HG03558 (cell line): ENCODE measurements at regions not wholly inside any gene's neighbourhood (a gene's known extent, or its start where the extent isn't known, plus 50 kb on each side); places are given as distances from the start of the nearest gene placed in this dataset.
"Not testable (repeated sequence)": the region's sequence is repeated elsewhere in the genome, so short reads cannot be mapped to it uniquely, and the experiment has no call there.

Source experiments
- ATAC-seq: cut with Tn5 transposase; IDR thresholded peaks from one replicate; pipeline ENCODE4 v1.9.1; 2021; ENCODE audit warnings: moderate number of reproducible peaks; ENCODE audit not compliant: unreplicated experiment; ENCODE audit errors: extremely low read depth

DNA sequence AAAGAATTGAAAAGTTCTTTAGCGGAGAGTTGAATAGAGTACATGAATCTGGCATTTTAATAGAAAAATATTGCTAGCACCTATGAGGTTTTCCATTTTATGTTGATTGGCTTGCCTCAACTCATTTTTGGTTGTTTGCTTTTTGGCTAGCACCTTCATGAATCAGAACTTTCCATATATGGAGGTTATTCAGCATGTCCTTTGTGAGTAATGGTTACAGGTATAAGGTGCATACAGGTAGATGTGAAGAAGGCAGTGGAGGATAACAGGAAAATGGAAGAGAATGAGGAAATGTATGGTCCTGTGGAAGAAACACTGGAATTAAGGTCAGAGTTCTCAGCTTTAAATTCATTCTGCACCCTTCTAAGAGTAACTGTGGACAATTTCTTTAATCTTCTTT is 98.1 kb upstream of the GBE1 start:
- no peak for ATAC-seq

GRCh38 chr3:81853431-81853830 is 92.0 kb upstream of the GBE1 start:
- ATAC-seq: no peak

GRCh38 chr3:81851176-81851575 is 89.7 kb upstream of the GBE1 start:
- no peak for ATAC-seq

GRCh38 chr3:81846988-81847387 is 85.5 kb upstream of the GBE1 start:
- no peak for ATAC-seq

DNA sequence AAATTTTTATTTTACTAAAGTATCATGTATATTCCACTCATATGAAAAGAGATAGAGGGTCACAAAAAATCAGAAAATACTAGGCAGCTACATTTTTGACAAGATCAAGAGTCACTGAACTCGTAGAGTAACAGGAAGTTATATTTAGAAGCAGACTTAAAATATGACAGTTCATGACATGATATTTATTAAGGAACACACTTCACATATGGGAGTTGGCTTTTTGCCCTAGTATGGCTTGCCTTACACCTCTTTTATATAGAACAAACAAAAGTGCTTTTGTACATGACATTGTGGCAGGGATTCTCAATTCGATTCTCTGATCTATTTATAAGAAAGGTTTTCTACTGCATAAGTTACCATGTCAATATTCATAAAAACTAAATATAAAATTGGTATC is 80.1 kb upstream of the GBE1 start:
- ATAC-seq: no peak

- no peak for ATAC-seq
These were observed 78.2 kb upstream of the GBE1 start for GRCh38 chr3:81839504-81840094.

DNA sequence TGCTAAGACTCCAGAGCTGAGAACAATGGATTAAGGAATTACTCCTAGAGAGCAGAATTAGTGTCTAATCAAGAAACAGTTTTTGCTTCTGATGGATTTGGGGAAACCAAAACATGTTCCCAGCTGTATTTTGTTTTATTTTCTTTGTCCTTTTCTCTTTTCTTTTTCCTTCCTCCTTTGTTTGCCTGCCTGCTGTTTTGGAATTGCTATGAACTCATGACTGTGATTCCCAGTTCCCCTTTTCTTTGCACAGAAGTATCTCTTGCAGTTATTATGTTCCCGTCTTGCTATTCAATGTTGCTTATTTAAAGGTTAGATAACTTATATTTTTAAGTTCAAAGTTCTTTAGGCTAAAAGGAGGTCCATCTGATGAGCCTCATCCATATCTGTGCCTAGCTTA is 77.0 kb upstream of the GBE1 start:
- ATAC-seq: no peak

DNA sequence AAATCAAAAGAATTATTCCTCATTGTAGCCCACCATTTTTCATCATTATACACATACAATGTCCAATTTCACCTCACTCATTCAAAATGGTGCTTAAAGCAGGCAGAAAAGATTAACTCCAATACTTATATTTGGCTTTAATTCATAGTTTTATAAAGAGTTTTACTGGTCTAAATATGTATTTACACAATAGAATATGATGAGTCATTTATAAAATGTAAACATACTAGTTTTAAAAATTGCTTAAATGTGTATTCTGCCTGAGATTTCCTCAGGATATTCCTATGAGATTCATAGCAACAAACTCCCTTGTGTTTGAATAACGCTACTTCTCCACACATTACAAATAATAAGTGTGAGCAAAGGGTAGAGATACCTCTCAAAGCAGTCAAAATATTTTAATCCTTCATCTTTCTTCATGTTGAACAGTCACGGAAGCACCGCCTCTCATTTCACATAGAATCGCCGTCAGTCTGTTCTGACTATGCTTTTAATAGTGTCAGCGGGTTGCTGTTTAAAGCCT is 75.7 kb upstream of the GBE1 start:
- ATAC-seq: no peak

DNA sequence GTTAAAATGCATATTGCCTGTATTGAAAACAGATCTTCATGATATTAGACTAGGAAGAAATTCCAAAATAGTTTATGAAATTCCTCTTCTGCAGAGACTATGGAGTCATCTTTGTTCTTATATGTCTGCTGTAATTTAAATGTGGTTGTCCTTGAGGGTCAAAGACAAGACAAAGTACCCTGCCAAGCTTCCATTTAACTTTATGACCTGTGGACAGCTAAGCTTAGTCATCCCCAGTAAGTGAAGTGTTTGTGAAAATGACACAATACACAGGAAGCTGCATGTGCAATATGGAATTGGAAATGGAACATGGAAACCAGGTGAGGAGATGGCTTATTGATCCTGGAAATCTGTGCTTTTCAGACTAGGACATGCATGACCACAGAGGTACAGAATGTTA is 68.5 kb upstream of the GBE1 start:
- no peak for ATAC-seq

DNA sequence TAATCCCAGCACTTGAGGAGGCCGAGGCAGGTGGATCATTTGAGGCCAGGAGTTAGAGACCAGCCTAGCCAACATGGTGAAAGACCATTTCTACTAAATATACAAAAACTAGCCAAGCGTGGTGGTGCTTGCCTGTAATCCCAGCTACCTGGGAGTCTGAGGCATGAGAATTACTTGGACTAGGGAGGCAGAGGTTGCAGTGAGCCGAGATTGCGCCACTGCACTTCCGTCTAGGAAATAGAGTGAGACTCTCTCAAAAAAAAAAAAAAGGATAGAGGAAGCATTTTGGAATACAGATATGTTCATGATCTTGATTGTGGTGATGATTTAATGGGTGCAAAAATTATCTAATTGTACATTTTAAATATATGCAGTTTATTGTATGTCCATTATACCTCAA is 67.8 kb upstream of the GBE1 start:
- ATAC-seq: not testable (repeated sequence)

GRCh38 chr3:81823882-81824395 is 62.5 kb upstream of the GBE1 start:
- peak; percentile 94 for ATAC-seq

- ATAC-seq: no peak
These were observed 61.6 kb upstream of the GBE1 start for GRCh38 chr3:81823086-81823485.

DNA sequence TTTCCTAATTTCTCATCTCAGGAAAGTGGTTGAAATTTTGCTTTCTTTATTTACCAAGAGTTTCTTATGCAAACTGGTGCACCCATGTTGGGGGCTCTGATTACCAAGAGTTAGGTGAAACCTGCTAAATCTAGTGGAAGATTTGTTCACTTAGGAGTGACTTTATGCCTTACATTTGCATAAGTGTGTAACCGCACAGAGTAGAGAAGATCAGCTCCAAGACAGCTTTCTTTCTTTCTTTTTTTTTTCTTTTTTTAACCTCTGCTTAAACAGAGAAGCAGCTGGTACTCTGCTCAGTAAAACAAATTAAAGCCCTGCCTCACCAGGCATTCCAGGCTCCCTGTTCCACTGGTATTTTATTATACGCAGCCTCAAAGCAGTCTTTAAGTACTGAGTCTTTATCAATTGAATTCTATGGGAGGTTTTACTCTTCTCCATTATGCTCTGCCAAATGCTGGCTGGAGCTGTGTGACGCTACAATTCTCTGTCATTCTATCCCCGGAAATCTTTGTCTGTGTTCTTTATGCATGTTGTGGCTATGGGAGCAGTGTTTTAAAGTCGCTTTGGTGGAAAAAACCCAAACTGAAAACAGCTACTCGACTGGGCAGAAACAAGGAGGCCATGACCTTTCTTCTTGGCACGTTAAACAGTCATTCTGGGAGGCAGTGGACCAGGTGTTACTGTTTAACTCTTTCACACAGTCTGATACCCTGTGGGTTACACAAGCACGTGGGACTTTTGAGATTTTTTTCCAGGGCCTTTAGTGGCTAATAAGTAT is 55.2 kb upstream of the GBE1 start:
- peak; percentile 99 for ATAC-seq

- ATAC-seq: not testable (repeated sequence)
These were observed 50.7 kb upstream of the GBE1 start for GRCh38 chr3:81812098-81812497.
